ENCODE measurements at regions not wholly inside any gene's neighbourhood (a gene's known extent, or its start where the extent isn't known, plus 50 kb on each side); places are given as distances from the start of the nearest gene placed in this dataset.

- no peak for DNase-seq (ENCODE audit: low spot score in 2 of 2)
- H3K4me3 ChIP-seq = no peak overlapping the region
- H3K9me3 ChIP-seq = no peaks in the 10 kb centered on the region
- no peaks in the 10 kb centered on the region for H3K27me3 ChIP-seq
- no peak for TF ChIP-seq CTCF (IDR thresholded peaks at IDR 0.05)
- H3K36me3 ChIP-seq = no peaks in the 10 kb centered on the region
- intact Hi-C loops (cut with DNase I) = no loop called here
- H3K27ac ChIP-seq = no peak overlapping the region
- H3K4me1 ChIP-seq = no peaks in the 10 kb centered on the region
Observed at GRCh38 chr4:23171976-23172375, 479.2 kb downstream of the GBA3 start.

GRCh38 chr4:23169608-23170311, 477.0 kb downstream of the GBA3 start:
- H3K36me3 ChIP-seq = no peaks in the 10 kb centered on the region
- no peak for TF ChIP-seq CTCF (IDR thresholded peaks at IDR 0.05)
- no peaks in the 10 kb centered on the region for H3K9me3 ChIP-seq
- H3K4me1 ChIP-seq = no peaks in the 10 kb centered on the region
- no peak overlapping the region for H3K27ac ChIP-seq
- intact Hi-C loops (cut with DNase I) = no loop called here
- H3K4me3 ChIP-seq = no peak overlapping the region
- DNase-seq (ENCODE audit: low spot score in 2 of 2) = no peak
- H3K27me3 ChIP-seq = no peaks in the 10 kb centered on the region

GRCh38 chr4:23166919-23167318, 474.2 kb downstream of the GBA3 start:
- no peak overlapping the region for H3K4me3 ChIP-seq
- H3K27ac ChIP-seq = no peak overlapping the region
- no peaks in the 10 kb centered on the region for H3K27me3 ChIP-seq
- no peak for TF ChIP-seq CTCF (IDR thresholded peaks at IDR 0.05)
- H3K4me1 ChIP-seq = no peaks in the 10 kb centered on the region
- intact Hi-C loops (cut with DNase I) = no loop called here
- DNase-seq (ENCODE audit: low spot score in 2 of 2) = no peak
- no peaks in the 10 kb centered on the region for H3K9me3 ChIP-seq
- H3K36me3 ChIP-seq = no peaks in the 10 kb centered on the region

- Histone ChIP-seq H3K36me3 (no peaks in the 10 kb centered on the region), H3K4me3 (no peak overlapping the region), H3K4me1 (no peaks in the 10 kb centered on the region), H3K27me3 (no peaks in the 10 kb centered on the region), H3K9me3 (no peaks in the 10 kb centered on the region), H3K27ac (no peak overlapping the region)
- DNase-seq (ENCODE audit: low spot score in 2 of 2) = no peak
- no peak for TF ChIP-seq CTCF (IDR thresholded peaks at IDR 0.05)
- intact Hi-C loops (cut with DNase I) = no loop called here
Observed at GRCh38 chr4:23166407-23166806, 473.7 kb downstream of the GBA3 start.

GRCh38 chr4:23165669-23166068, 472.9 kb downstream of the GBA3 start:
- no peaks in the 10 kb centered on the region for H3K9me3 ChIP-seq
- no peak overlapping the region for H3K4me3 ChIP-seq
- H3K36me3 ChIP-seq = no peaks in the 10 kb centered on the region
- no peak for DNase-seq (ENCODE audit: low spot score in 2 of 2)
- H3K4me1 ChIP-seq = no peaks in the 10 kb centered on the region
- intact Hi-C loops (cut with DNase I) = no loop called here
- H3K27ac ChIP-seq = no peak overlapping the region
- no peak for TF ChIP-seq CTCF (IDR thresholded peaks at IDR 0.05)
- no peaks in the 10 kb centered on the region for H3K27me3 ChIP-seq
